ENCODE measurements at regions not wholly inside any gene's neighbourhood (a gene's known extent, or its start where the extent isn't known, plus 50 kb on each side); places are given as distances from the start of the nearest gene placed in this dataset.
"Not testable (repeated sequence)": the region's sequence is repeated elsewhere in the genome, so short reads cannot be mapped to it uniquely, and the experiment has no call there.

GRCh38 chr9:106058460-106058859 is 364.1 kb downstream of the TMEM38B start:
- no peak for DNase-seq

DNA sequence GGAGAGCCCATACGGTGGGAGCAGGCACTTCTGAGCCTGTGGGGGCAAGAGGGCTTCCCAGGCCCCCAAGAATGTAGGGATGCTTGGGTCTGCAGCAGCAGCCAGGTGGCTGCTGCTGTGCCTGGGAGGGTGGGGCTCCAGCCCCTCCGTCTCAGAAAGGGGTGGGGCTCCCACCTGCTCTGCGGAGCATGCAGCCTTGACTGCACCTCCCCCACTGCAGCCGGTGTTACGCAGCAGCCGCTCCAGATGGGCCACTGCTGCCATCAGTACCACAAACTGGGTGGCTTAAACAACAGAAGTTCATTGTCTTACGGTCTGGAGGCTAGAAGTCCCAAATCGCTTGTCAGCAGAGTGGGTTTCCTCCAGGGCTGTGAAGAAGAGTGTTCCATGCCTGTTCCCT is 365.5 kb downstream of the TMEM38B start:
- DNase-seq = no peak

GRCh38 chr9:106060885-106061284 is 366.5 kb downstream of the TMEM38B start:
- no peak for DNase-seq

DNA sequence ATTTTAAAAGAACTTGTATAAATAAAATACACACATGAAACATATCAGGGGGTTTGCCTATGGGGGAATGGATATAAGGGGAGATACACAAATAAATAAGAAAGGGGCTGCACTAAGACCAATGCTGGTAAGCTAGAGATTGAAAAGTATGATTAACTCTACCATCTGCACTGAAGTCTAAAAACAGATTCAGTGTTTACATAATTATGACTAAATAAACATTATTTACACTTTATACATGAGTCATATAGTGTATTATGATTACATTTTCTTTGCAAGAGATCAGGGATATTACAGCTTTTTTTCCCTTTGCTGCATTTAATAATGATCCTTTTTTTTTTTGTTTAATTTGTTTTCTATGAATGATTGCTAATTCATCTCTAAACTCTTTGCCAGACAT is 367.9 kb downstream of the TMEM38B start:
- no peak for DNase-seq

DNA sequence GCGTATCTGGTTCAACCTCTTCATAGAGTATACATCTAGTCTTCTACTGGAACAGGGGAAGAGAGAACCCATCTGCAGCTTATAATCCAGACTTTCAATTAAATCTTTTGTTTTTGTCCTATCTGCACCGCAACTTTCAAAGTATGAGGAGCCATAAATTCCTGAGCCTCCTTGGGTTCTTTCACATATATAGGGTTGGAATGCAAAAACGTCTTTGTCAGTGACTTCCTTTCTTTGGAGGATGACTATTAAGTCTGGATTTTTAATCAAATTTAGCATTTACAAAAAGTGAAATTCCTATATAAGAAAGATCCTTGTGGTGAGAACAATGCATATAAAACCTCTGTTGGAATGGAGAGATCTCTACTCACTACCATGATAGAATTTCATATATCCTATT is 370.8 kb downstream of the TMEM38B start:
- DNase-seq = no peak

GRCh38 chr9:106065579-106066214 is 371.4 kb downstream of the TMEM38B start:
- DNase-seq = no peak

GRCh38 chr9:106066940-106067524 is 372.7 kb downstream of the TMEM38B start:
- no peak for DNase-seq

DNA sequence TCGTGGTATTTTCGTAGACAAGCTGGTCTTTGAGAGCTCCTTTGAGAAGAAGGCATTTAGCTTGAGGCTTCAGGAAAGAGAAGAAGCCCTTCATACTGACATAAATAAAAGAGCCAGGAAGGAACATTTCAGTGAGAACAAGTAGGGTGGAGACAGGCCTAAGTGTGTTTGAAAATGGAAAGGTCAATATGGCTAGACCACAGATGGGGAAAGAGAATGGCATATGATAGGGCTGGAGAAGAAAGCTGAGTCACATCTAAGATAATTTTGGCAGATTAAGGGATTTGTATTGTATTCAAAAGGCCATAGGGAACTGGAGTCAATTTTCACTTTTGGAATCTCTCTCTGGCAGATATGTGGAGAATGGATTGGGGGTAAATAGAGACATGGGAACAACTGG is 374.9 kb downstream of the TMEM38B start:
- no peak for DNase-seq

- DNase-seq = no peak
Observed at GRCh38 chr9:106072421-106072820, 378.1 kb downstream of the TMEM38B start.

DNA sequence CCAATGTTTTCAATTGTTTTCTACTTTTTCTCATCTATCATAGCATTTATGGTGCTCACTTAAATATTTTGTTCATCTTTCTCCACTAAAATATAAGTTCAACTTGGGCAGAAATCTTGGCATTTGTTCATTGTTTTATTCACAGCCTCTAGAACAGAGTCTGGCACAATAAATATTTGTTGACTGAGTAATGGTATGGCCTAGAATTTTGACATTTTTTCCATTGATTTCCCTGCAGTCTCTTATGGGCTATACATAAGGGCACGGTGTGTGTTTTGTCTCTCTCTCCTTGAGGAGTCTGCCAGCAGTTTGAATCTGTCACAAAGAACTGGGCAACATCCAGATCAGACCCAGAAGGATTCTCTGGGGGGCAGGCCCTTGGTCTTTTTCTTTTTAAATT is 379.7 kb downstream of the TMEM38B start:
- no peak for DNase-seq

DNA sequence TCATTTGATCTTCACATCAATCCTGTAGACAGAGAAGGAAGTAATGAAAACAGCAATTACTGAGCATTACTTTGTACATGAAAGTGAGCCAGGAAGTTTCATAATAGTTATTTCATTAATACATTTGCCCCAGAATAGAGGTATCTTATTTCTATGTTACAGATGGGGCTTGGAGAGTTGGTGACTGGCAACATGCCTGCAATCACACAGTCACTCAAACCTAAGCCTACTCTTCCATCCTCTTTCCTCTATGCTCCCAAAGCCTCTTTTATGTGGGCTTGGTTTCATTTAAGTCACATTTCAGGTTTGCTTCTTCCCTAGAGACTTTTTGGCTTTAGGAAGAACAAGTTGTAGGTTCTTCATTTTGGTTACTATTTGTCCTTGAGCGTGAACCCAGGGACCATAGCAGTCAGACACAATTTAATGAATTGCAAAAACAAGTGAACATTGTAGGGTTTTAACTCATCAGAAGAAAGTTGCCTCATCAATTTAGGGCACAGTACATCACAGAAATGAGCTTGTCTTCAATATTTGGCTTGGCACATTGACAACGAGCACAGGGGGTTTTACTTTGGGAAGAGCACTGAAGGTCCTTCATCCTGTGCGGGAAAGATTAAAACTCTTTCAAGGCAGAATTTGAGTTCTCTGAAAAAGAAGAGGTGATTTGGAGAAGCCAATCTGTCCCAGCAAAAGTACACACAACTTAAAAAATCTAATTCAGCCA is 381.1 kb downstream of the TMEM38B start:
- DNase-seq = no peak

GRCh38 chr9:106075960-106076327 is 381.6 kb downstream of the TMEM38B start:
- DNase-seq = no peak

GRCh38 chr9:106076711-106077110 is 382.4 kb downstream of the TMEM38B start:
- DNase-seq = no peak

GRCh38 chr9:106077731-106078130 is 383.4 kb downstream of the TMEM38B start:
- no peak for DNase-seq

GRCh38 chr9:106082621-106083020 is 388.3 kb downstream of the TMEM38B start:
- DNase-seq = no peak

- no peak for DNase-seq
Observed at GRCh38 chr9:106084702-106085101, 390.4 kb downstream of the TMEM38B start.

DNA sequence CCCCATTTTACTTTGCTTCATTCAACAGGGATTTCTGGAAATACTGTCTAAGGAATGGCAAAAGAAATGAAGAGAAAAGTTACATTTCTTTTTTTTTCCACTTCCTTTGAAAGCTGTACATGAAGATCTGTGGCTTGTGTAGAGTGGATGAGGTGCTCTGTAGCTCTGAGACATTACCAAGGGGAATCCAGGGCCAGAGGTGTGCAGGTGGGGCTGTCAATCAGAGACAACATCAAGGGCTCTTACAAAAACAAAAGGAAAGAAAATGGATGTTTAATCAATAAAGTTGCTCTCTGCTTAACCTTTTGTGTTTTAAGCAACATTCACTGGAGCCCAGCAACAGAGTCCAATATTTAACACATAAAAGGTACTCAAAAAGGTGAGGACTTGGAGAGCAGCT is 391.1 kb downstream of the TMEM38B start:
- no peak for DNase-seq

GRCh38 chr9:106092083-106092482 is 397.7 kb downstream of the TMEM38B start:
- no peak for DNase-seq

- DNase-seq = no peak
Observed at GRCh38 chr9:106102821-106103220, 408.5 kb downstream of the TMEM38B start.

- no peak for DNase-seq
Observed at GRCh38 chr9:106104887-106105286, 410.5 kb downstream of the TMEM38B start.

- DNase-seq = no peak
Observed at GRCh38 chr9:106106396-106106795, 412.1 kb downstream of the TMEM38B start.

GRCh38 chr9:106107716-106108115 is 413.4 kb downstream of the TMEM38B start:
- no peak for DNase-seq

DNA sequence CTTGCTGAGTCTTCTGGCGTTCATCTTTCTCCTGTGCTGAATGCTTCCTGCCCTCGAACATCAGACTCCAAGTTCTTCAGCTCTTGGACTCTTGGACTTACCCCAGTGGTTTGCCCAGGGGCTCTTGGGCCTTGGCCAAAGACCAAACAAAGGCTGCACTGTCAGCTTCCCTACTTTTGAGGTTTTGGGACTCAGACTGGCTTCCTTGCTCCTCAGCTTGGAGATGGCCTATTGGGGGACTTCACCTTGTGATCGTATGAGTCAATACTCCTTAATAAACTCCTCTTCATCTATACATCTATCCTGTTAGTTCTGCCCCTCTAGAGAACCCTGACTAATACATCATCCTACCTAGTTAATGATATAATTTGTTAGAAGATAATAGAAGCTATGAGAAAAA is 415.4 kb downstream of the TMEM38B start:
- not testable (repeated sequence) for DNase-seq

DNA sequence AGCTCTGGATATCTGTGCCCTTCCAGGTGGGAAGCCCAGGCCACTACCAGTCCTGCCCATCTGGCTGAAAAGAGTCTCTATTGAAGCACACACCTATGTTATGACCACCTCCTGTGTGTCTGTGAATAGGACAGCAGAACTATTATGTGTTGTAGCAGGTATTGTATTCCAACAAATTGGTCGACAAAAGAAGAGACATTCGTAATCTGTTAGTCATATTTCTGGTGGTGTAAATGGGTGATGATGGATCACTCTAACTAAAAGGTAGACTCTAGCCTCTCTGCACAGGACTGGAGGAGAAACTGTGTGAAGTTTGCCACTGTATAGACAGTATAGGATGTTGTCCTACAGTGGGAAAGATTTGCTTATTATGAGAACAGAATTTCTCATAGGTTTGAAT is 416.1 kb downstream of the TMEM38B start:
- DNase-seq = no peak

Measured in activated naive CD4-positive, alpha-beta T cell treated with Interleukin-2 at 50 U/mL for 16 hours (primary cell).